Peyer's patch (tissue), 4 donors: ENCODE measurements at regions not wholly inside any gene's neighbourhood (a gene's known extent, or its start where the extent isn't known, plus 50 kb on each side); places are given as distances from the start of the nearest gene placed in this dataset.

Experiments used
- DNase-seq, 3 donors: peaks; one replicate each; pipeline ENCODE4 v3.0.0-alpha.2; 2017 to 2019
- H3K27ac ChIP-seq, 4 donors: fragments of 200-600 bp; sonication (generic); one replicate each; pipeline ENCODE4 v1.5.1; 2016 to 2019
- H3K27me3 ChIP-seq, 2 donors: fragments of 200-600 bp; sonication (generic); one replicate each; pipeline ENCODE4 v1.5.1; 2019
- H3K36me3 ChIP-seq, 3 donors: fragments of 200-600 bp; sonication (generic); one replicate each; pipeline ENCODE4 v1.5.1; 2016 to 2019
- H3K4me1 ChIP-seq, 4 donors: fragments of 200-600 bp; sonication (generic); one replicate each; pipeline ENCODE4 v1.5.1; 2016 to 2019
- H3K4me3 ChIP-seq, 4 donors: fragments of 200-600 bp; sonication (generic); 1 replicate in 3 of 4; 2 replicates in 1 of 4; pipeline ENCODE4 v1.5.1; 2016 to 2019; ENCODE audit warnings: mild to moderate bottlenecking in 1 of 4
- H3K9me3 ChIP-seq, 4 donors: fragments of 200-600 bp; sonication (generic); one replicate each; pipeline ENCODE4 v1.5.1; 2016 to 2019; ENCODE audit warnings: mild to moderate bottlenecking in 1 of 4
- POLR2A ChIP-seq, 2 donors: fragments of 450-650 bp; IDR thresholded peaks; one replicate each; pipeline ENCODE4 v1.5.1; 2017; ENCODE audit warnings: antibody characterized with exemption in 2 of 2, mild to moderate bottlenecking in 2 of 2, moderate library complexity in 2 of 2
- TF ChIP-seq, protein P1 (sequence below), 6 experiments: fragments of 450-650 bp in 4 of 6; fragments of 200-600 bp in 2 of 6; sonication (generic) in 1 of 6; IDR thresholded peaks; one replicate each; pipeline ENCODE4 v1.5.1; 2017 to 2019; ENCODE audit warnings: antibody characterized with exemption in 6 of 6, mild to moderate bottlenecking in 3 of 6, moderate library complexity in 1 of 6

DNA sequence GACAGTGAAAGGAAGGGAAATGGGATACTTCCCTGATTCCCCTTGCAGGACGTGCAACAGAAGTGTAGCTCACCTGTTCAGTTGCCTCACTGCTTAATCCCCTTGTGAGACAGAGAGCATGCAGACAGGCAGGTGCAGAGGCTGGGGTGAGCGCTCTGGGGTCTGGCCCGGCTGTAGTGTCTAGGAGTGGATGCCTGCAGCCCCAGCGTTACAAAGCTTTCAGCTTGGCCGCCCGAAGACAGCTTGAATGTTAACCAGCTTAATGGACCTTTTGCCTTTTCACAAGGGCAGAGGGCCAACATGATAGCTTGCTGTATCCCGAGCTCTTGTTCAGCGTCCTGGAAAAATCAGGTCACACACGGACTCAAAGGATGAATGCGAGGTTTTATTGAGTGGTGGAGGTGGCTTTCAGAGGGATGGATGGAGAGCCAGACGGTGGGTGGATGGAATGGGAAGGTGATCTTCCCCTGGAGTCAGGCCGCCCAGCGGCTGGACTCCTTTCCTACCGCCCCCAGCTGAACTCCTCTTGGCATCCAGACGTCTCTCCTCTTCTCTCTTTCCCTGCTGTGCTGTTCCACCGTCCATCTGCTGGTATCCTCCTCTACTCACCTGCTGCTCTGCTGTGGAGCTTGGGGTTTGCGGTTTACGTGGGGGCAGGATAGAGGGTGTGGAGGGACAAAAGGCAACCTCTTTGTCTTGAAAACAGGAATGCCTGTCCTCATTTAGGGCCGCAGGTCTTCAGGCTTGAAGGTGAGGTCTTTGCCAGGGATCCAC lies 86.2 kb upstream of the RESF1 start:
- no peak overlapping the region for H3K27ac ChIP-seq
- H3K4me3 ChIP-seq, result no peak overlapping the region
- H3K9me3 ChIP-seq, result no peaks in the 10 kb centered on the region
- H3K27me3 ChIP-seq, result no peaks in the 10 kb centered on the region
- H3K4me1 ChIP-seq, result peaks cover 0 to 9% (median 2%) of the 10 kb centered on the region in 4 donors
- no peaks in the 10 kb centered on the region for H3K36me3 ChIP-seq
- DNase-seq, result no peak
- TF ChIP-seq, protein P1, sequence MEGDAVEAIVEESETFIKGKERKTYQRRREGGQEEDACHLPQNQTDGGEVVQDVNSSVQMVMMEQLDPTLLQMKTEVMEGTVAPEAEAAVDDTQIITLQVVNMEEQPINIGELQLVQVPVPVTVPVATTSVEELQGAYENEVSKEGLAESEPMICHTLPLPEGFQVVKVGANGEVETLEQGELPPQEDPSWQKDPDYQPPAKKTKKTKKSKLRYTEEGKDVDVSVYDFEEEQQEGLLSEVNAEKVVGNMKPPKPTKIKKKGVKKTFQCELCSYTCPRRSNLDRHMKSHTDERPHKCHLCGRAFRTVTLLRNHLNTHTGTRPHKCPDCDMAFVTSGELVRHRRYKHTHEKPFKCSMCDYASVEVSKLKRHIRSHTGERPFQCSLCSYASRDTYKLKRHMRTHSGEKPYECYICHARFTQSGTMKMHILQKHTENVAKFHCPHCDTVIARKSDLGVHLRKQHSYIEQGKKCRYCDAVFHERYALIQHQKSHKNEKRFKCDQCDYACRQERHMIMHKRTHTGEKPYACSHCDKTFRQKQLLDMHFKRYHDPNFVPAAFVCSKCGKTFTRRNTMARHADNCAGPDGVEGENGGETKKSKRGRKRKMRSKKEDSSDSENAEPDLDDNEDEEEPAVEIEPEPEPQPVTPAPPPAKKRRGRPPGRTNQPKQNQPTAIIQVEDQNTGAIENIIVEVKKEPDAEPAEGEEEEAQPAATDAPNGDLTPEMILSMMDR (IDR thresholded peaks at IDR 0.05), result no peak
- no peak for TF ChIP-seq POLR2A (IDR thresholded peaks at IDR 0.05)

DNA sequence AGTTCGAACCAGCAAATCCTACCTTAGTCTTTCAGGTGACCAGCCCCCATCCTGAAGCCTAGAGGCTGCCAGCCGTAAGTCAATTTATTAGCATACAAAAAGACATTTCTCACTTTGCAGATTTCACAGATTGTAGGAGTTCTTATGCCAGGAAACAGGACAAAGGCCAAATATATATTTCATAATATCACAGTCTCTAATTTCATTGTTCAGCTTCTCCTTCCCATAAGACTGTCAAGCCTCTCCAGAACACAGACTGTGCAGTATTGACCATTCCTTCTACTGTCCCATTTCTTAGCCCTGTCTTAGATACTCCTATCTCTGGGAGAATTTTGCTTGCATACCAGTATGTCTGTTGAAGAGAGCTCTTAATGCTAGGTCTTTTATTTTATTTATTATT lies 89.2 kb upstream of the RESF1 start:
- no peak overlapping the region for H3K27ac ChIP-seq

DNA sequence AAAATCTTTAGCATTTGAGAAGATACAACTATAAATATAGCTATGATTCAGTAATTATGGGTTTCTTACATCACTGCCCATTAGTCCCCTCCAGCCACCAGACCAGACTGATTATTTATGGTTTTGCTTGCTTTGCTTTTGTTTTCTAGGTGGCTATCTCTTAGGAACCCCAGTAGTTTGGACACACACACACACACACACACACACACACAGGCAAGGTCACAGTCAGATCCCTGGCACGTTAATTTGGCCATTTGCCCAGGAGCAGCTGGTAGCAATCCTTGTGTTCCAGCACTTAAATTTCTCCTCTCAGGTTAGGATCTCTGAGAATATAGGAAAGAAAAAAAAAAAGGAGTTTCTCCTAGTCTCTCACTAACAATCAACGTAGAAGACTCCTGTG lies 90.2 kb upstream of the RESF1 start:
- Histone ChIP-seq H3K4me1 (no peaks in the 10 kb centered on the region), H3K9me3 (no peaks in the 10 kb centered on the region), H3K27ac (no peak overlapping the region), H3K4me3 (no peak overlapping the region), H3K36me3 (no peaks in the 10 kb centered on the region), H3K27me3 (no peaks in the 10 kb centered on the region)
- no peak for TF ChIP-seq POLR2A (IDR thresholded peaks at IDR 0.05)
- TF ChIP-seq, protein P1 (IDR thresholded peaks at IDR 0.05), result no peak
- DNase-seq, result no peak

More for the DNA sequence above, 89.2 kb upstream of the RESF1 start:
- no peak for DNase-seq
- no peaks in the 10 kb centered on the region for H3K9me3 ChIP-seq
- no peak overlapping the region for H3K4me3 ChIP-seq
- H3K4me1 ChIP-seq, result peaks cover 0 to 4% (median under 1%) of the 10 kb centered on the region in 4 donors
- no peaks in the 10 kb centered on the region for H3K36me3 ChIP-seq
- no peak for TF ChIP-seq POLR2A (IDR thresholded peaks at IDR 0.05)
- TF ChIP-seq, protein P1 (IDR thresholded peaks at IDR 0.05), result no peak
- H3K27me3 ChIP-seq, result no peaks in the 10 kb centered on the region

DNA sequence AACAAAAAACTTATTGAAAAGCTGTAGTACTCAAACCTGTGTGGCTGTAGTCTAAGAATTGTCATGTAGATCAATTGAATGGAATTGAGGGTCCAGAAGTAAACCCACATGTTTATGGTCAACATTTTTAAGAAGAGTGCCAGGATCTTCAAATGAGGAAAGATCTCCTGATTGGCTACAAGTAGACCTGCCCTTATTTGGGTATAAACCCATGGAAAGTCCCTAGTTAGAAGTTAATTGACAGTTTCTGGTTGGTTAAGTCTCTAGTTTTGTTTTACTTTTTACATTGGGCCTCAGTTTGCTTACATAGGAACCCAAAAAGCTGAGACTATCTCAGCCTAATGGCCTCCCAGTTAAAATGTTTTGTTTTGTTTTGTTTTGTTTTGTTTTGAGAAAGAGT lies 91.9 kb upstream of the RESF1 start:
- Histone ChIP-seq H3K27me3 (no peaks in the 10 kb centered on the region), H3K9me3 (no peaks in the 10 kb centered on the region), H3K36me3 (no peaks in the 10 kb centered on the region), H3K4me1 (no peaks in the 10 kb centered on the region), H3K4me3 (no peak overlapping the region), H3K27ac (no peak overlapping the region)
- no peak for DNase-seq
- no peak for TF ChIP-seq POLR2A (IDR thresholded peaks at IDR 0.05)
- TF ChIP-seq, protein P1 (IDR thresholded peaks at IDR 0.05), result no peak

DNA sequence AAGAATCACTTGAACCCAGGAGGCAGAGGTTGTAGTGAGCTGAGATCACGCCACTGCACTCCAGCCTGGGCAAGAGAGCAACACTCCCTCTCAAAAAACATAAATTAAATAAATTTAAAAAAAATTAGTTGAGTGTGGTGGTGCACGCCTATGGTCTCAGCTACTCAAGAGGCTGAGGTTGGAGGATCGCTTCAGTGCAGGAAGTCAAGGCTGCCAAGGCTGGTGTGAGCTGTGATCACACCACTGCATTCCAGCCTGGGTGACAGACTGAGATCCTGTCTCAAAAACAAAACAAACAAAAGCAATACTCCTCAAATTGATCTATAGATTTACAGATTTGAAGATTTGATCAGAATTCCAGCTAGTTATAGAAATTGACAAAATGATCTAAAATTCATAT lies 92.7 kb upstream of the RESF1 start:
- no peak overlapping the region for H3K27ac ChIP-seq
- TF ChIP-seq, protein P1 (IDR thresholded peaks at IDR 0.05), result no peak
- no peak for TF ChIP-seq POLR2A (IDR thresholded peaks at IDR 0.05)
- DNase-seq, result no peak
- H3K4me3 ChIP-seq, result no peak overlapping the region
- no peaks in the 10 kb centered on the region for H3K36me3 ChIP-seq
- no peaks in the 10 kb centered on the region for H3K9me3 ChIP-seq
- no peaks in the 10 kb centered on the region for H3K4me1 ChIP-seq
- no peaks in the 10 kb centered on the region for H3K27me3 ChIP-seq
